ENCODE measurements at regions not wholly inside any gene's neighbourhood (a gene's known extent, or its start where the extent isn't known, plus 50 kb on each side); places are given as distances from the start of the nearest gene placed in this dataset.
"Not testable (repeated sequence)": the region's sequence is repeated elsewhere in the genome, so short reads cannot be mapped to it uniquely, and the experiment has no call there.

DNA sequence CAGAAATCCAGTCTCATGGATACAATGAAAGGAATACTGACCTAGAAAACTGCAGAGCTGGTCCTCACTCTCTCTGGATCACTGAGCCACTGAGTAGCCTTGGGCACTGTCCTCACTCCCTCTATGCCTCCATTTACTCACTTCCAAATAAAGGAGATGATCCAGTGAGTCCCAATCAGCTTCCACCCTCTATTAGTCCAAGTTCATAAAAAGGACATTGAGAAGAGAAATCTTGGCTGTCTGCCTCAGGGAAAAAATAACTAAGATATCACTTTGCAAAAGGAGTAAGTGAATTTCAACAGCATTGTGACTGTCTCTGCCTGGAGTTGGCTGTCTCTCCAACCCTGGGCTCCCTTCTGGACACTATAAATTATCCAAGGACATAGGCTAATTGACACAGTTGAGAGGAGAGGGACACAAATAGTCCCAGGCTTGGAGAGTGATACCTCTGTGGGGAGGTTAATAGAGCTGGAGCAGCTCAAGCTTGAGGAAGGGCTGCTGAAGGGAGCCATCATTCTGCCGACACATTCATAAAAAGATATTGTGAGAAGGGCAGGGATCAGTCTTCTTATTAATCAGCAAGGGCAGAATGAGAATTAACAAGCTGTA is 572.3 kb downstream of the RAB28 start:
- H3K36me3 Mint-ChIP-seq (ENCODE audit: low read depth): peaks cover 12% of the 10 kb centered on the region
- H3K4me1 Mint-ChIP-seq: no peaks in the 10 kb centered on the region
- H3K4me3 Mint-ChIP-seq: no peak overlapping the region
- TF ChIP-seq, protein P1, sequence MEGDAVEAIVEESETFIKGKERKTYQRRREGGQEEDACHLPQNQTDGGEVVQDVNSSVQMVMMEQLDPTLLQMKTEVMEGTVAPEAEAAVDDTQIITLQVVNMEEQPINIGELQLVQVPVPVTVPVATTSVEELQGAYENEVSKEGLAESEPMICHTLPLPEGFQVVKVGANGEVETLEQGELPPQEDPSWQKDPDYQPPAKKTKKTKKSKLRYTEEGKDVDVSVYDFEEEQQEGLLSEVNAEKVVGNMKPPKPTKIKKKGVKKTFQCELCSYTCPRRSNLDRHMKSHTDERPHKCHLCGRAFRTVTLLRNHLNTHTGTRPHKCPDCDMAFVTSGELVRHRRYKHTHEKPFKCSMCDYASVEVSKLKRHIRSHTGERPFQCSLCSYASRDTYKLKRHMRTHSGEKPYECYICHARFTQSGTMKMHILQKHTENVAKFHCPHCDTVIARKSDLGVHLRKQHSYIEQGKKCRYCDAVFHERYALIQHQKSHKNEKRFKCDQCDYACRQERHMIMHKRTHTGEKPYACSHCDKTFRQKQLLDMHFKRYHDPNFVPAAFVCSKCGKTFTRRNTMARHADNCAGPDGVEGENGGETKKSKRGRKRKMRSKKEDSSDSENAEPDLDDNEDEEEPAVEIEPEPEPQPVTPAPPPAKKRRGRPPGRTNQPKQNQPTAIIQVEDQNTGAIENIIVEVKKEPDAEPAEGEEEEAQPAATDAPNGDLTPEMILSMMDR (conservative IDR thresholded peaks at IDR 0.05): no peak
- H3K27ac Mint-ChIP-seq (ENCODE audit: unreplicated experiment): no peak overlapping the region
- no peak for DNase-seq (ENCODE audit: low read depth, low spot score)
- no peaks in the 10 kb centered on the region for H3K27me3 Mint-ChIP-seq (ENCODE audit: low read depth)
- peaks cover 7% of the 10 kb centered on the region for H3K9me3 Mint-ChIP-seq

GRCh38 chr4:12903640-12904039 is 580.5 kb downstream of the RAB28 start:
- not testable (repeated sequence) for H3K4me3 Mint-ChIP-seq; H3K4me1 Mint-ChIP-seq; H3K27me3 Mint-ChIP-seq (ENCODE audit: low read depth); H3K9me3 Mint-ChIP-seq; H3K36me3 Mint-ChIP-seq (ENCODE audit: low read depth); DNase-seq (ENCODE audit: low read depth, low spot score); H3K27ac Mint-ChIP-seq (ENCODE audit: unreplicated experiment)

DNA sequence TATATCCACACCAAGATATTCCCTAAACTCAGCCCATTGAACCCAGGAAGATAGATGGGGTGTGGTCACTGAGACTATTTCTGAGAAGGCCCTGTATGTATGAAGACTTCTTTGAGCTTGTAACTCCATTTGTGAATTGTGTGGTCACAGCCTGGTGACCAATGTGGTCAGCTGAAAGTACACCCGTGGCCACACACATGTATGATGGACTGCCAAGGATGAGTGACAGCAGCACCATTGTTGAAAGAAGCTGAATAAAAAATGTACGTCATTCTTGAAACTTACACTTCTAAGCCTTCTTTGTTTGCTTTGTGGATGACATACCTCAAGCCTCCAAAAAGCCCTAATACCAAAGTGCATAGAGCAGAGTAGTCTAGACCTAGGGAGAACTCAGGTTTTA is 581.4 kb downstream of the RAB28 start:
- DNase-seq (ENCODE audit: low read depth, low spot score): no peak
- Mint-ChIP-seq H3K9me3 (no peaks in the 10 kb centered on the region), H3K36me3 (ENCODE audit: low read depth) (peaks cover 3% of the 10 kb centered on the region), H3K27ac (ENCODE audit: unreplicated experiment) (no peak overlapping the region), H3K4me3 (no peak overlapping the region), H3K27me3 (ENCODE audit: low read depth) (no peaks in the 10 kb centered on the region), H3K4me1 (peaks cover 7% of the 10 kb centered on the region)
- TF ChIP-seq, protein P1 (conservative IDR thresholded peaks at IDR 0.05): no peak

GRCh38 chr4:12897954-12898353 is 586.2 kb downstream of the RAB28 start:
- no peaks in the 10 kb centered on the region for H3K27me3 Mint-ChIP-seq (ENCODE audit: low read depth)
- no peaks in the 10 kb centered on the region for H3K36me3 Mint-ChIP-seq (ENCODE audit: low read depth)
- peaks cover 7% of the 10 kb centered on the region for H3K4me1 Mint-ChIP-seq
- H3K4me3 Mint-ChIP-seq: no peak overlapping the region
- DNase-seq (ENCODE audit: low read depth, low spot score): no peak
- TF ChIP-seq, protein P1 (conservative IDR thresholded peaks at IDR 0.05): no peak
- H3K27ac Mint-ChIP-seq (ENCODE audit: unreplicated experiment): no peak overlapping the region
- H3K9me3 Mint-ChIP-seq: no peaks in the 10 kb centered on the region

GRCh38 chr4:12894062-12894461 is 590.1 kb downstream of the RAB28 start:
- Mint-ChIP-seq H3K9me3 (no peaks in the 10 kb centered on the region), H3K4me1 (peaks cover 3% of the 10 kb centered on the region), H3K27ac (ENCODE audit: unreplicated experiment) (no peak overlapping the region), H3K36me3 (ENCODE audit: low read depth) (no peaks in the 10 kb centered on the region), H3K27me3 (ENCODE audit: low read depth) (no peaks in the 10 kb centered on the region), H3K4me3 (no peak overlapping the region)
- TF ChIP-seq, protein P1 (conservative IDR thresholded peaks at IDR 0.05): no peak
- no peak for DNase-seq (ENCODE audit: low read depth, low spot score)

GRCh38 chr4:12889054-12889453 is 595.1 kb downstream of the RAB28 start:
- TF ChIP-seq, protein P1 (conservative IDR thresholded peaks at IDR 0.05): no peak
- H3K9me3 Mint-ChIP-seq: peaks cover 5% of the 10 kb centered on the region
- H3K4me3 Mint-ChIP-seq: no peak overlapping the region
- no peak overlapping the region for H3K27ac Mint-ChIP-seq (ENCODE audit: unreplicated experiment)
- peaks cover 9% of the 10 kb centered on the region for H3K4me1 Mint-ChIP-seq
- peaks cover 5% of the 10 kb centered on the region for H3K36me3 Mint-ChIP-seq (ENCODE audit: low read depth)
- H3K27me3 Mint-ChIP-seq (ENCODE audit: low read depth): no peaks in the 10 kb centered on the region
- no peak for DNase-seq (ENCODE audit: low read depth, low spot score)

Measured in neural crest cell (in vitro differentiated cells).